HG03039 (cell line): ENCODE measurements at regions not wholly inside any gene's neighbourhood (a gene's known extent, or its start where the extent isn't known, plus 50 kb on each side); places are given as distances from the start of the nearest gene placed in this dataset.

Experiments
- ATAC-seq: cut with Tn5 transposase; IDR thresholded peaks from one replicate; pipeline ENCODE4 v1.9.1; 2021; ENCODE audit warnings: mild to moderate bottlenecking, moderate library complexity; ENCODE audit not compliant: unreplicated experiment

DNA sequence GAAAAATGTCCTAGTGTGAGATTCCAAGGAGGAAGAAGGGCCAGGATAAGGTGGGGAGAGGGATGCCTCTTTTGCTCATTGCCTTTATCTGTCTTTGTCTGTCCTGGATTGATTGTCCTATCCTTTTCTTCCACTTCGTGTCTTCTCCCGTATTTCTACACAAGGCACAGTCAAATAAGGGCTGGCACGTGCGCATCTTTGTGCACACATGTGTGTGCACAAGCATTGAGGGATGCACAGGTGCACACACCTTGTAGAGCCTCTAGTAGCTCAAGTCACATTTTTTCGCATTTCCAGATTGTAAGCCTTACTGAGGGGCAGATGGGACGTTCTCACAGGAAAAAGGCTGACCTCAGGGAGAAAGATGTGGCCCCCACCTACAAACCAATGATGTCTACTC, 170.2 kb upstream of the TNP1 start:
- ATAC-seq: no peak

DNA sequence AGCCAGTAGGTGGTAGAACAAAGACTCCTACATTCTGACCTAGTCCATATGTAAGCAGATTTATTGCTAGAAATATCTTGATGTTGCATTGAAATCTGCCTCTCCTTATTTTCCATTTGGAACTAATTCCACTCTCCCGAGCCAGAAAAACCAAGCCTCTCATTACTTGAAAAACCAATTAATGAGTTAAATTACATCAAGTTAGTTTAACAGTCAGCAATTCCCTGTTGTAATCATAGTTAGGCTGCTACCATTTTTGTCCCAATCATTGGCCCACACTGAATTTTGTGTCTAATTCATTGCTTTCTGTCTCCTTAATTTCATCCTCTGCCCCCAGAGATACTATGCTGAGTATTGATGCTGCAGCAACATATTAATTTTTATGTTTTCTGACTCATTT, 168.3 kb upstream of the TNP1 start:
- ATAC-seq: no peak

DNA sequence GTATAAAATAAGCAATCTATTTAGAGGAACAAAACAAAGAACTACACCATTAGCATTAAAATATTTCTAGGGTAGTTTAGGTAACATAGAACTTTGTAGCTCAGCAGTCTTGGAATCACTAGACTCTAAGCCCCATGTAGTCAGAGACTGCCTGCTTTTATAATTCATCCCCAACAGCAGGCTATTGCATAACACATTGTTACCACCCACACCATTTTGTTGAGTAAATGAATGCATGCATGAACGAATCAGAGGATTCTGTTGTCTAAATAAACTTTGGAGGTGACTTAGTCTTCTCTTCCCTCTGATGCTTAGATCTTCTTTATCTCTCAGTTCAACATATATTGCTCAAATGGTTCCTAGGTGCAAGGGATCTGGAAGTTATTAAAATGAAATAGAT, 167.6 kb upstream of the TNP1 start:
- ATAC-seq: no peak

DNA sequence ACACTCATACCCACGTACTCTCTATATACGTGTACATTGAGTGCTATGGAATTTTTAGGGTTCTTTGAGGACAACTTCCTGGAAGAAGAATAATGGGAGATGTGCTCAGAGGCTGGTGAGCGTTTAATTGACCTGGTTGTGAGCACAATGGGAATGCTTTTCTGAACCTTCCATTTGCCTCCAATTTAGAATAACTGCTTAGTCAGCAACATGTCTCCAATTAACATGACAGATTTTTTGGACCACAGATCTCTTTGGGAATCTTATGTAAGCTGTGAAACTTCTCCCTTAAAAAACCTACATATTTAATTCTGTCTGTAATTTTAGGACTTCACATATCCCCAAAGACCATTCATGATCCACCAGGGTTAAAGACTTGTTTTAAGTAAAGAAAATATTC, 166.7 kb upstream of the TNP1 start:
- ATAC-seq: no peak

DNA sequence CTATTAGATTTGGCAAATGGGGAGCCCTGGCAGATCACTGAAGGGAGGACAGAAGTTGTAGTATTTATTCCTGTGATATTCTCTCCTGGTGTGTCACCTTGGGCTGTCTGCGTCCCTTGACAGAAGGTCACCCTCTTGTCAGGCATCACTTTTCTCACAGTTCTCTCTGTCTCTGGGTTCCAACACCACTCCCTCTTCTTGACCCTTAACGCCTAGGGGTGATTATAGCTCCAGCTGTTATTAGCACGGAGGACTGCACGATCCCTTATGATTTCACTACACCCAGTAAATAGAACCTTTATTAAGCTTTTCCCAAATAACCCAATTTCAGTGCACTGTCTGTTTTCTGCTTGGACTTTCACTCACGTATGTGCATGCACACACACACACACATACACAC, 166.3 kb upstream of the TNP1 start:
- ATAC-seq: no peak

DNA sequence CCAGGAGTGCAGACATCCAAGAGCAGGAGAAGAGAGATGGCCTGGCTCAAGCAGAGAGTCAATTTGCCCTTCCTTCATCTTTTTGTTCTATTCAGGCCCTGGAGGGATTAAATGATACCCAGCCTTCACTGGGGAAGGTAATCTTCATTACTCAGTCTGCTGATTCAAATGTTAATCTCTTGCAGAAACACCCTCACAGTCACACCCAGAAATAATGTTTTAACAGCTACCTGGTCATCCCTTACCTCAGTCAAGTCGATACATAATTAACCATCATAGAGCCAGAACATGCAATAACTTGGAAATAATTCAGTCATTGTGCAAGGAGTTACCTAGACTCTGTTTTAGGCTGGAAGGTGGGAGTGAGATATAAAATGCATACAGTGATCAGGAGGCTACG, 163.7 kb upstream of the TNP1 start:
- ATAC-seq: no peak

DNA sequence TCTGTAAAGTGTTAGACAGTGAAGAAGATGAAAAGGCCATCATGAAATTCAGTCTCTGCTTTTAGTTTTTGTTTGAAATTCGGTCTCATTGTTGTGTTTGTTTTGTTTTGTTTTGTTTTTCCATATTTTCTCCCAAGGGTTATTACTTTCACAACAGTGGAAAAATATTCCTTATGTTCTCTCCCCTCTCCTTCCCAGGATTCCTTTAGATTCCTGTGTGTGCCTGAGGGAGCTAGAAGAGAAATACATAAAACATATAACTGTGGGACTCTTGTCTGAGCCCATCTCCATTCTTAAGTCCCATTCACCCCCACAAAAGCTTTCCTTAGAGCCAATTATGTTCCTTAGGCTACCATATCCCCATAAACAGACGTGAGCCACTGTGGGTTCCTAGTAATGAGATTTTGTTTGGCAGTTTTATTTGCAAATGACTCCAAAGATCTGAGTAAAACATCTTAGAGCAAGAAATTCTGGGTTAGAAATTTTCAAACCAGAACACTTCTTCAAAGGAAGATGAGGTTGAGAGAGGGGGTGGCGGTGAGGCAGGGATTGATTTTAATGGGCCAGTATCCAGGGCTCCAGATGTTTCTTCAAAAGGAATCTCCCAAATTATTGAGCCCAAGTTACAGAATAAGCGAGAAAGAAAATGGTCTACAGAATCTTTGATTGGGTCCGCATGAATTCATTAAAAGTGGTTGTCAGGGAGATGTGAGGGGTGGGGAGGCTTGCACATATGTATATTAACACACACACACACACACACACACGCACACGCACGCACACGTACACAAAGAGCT, 157.8 kb upstream of the TNP1 start:
- no peak for ATAC-seq

DNA sequence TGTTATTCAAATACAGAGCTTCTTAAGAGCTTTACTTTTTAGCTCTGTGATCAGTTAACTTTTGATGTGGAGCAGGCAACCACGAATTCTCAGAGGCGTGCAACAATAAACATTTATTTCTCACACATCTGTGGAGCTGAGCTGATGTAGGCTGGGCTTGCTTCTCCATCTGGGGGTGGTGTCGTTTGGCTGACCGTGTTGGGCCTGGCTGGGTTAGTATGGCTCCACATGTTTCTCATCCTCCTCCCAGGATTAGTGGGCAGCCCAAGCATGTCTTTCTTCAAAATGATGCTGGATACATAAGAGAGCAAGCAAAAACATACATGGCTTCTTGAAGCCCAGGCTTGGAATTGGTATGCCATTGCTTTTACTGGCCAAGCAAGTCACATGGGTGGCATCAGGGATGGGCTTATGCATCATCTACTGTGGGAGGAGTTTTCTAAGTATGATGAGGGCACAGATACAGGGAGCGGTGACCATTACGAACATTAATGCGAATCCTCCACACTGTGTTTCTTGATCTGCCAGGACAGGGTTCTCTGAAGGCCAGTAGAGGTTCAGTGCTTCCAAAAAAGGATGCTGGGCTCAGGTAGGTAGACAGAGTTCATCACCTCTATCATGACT, 157.0 kb upstream of the TNP1 start:
- ATAC-seq: no peak

DNA sequence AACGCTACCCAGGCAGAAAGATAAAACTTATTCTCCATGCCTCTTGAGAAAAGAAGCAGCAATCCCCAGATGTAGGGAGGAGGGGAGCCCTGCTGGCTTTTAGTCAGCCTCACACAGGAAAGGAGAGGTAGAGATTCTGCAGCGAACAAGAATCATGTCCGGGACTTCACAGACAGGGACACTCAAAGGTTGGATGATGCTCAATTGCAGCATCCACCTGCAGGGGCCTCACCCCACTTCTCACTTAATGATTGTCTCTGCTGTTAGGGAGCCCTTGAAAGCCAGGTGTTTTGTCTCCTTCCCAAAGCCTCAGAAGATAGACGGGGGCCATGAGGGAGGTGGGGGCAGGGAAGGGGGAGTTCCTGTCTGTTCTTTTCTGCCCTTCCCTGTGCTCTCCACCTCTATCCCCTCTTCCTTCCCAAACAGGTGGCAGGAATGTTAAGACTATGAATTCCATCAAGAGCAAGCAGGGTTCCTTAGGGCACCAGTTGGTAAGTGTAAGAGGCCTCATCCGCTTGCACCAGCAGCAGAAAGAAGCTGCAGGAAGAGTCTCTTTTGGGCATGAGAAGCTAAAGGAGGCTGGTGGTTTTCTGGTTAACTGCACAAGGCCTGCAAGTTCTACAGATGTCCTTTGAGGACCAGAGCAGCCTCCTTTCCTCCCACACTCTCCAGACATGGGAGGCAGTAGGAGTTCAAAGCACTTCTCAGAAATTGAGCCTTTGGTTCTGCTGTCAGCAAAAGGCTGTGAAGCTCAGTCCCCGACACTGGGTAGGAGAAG, 154.7 kb upstream of the TNP1 start:
- no peak for ATAC-seq

DNA sequence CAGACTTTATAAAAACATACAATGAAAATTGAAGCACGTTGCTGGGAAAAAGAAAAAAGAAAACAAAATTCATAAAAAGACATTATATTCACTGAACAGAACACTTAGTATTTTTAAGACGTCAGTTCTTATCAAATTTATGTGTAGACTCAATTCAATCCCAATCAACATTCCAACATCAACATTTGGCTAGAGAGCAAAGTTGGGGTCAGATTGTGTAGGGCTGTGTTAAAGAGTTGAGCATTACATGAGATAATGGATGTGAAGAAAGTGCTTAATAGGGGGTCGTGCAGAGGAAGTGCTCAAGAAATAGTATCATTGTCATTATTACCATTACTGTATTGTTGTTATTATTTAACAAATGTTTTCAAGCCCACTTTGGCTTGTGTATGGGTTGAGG, 154.1 kb upstream of the TNP1 start:
- ATAC-seq: no peak

DNA sequence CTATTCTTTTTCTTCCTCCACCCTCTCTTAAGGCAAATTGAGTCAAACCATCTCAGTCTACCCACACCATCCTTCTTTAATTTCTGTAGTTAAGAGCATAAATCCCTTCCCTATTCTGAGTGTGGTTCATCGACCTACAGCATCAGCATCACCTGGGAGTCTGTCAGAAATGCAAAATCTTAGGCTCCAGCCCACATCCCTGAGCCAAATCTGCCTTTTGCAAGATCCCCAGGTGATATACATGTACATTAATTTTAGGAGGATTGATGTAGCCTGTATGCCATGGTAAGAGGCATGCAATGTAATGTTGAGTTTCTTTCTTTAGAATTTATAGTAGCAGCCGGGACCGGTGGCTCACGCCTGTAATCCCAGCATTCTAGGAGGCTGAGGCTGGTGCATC, 151.7 kb upstream of the TNP1 start:
- ATAC-seq: no peak

DNA sequence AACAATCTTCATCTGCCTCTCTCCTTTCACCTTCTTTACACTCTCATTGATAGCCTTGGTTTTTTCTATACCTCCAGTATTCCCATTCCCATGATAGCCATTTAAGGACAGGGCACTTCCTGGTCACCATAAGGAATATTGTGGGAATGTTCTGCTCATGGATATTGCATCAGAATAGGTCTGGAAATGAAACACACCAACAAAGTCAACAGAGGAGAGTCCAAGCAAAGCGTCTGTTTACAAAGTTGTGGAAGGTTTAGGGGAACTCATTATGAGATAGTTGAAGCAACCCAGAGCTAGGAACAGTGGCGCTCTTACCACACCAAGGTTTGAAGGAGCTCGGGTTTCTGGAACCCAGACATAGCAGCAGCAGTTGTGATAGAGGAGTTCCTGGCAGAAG, 150.3 kb upstream of the TNP1 start:
- ATAC-seq: no peak

DNA sequence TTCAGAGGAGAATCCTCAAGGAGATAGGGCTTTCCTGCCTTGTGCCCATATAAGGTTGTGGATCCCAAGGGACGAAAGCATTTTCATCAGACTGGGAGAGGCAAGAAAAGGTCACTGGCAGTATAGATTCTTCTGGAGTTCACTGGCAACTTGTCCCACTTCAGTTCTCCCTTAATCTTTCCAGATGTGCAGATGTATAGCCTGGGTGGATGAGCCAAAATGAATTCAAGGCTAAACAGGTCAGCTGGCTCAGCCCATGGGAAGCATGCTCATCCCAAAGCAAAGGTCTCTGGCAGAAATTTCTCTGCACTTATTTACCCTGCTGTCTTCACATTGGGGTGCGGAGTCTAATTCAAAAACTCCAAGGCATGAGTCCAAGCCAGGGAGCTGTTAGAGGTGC, 148.9 kb upstream of the TNP1 start:
- no peak for ATAC-seq

DNA sequence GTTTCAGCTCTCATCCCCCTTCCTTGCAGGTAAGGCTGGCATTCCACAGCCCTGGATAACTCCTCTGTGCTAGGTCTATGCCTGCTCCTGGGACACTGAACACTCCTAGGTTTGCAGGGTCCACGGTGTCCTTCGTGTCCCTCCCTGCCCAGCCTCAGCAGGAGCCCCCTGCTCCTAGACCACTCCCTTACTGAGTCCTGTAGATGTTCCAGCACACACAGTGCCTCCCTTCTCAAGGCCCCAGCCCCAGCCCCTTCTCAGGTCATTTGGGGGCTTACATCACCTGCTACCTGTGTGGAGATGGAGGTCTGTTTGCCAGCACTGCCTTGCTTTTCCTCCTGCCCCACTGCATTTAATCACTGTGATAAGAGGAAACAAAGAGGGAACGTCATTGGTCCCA, 146.4 kb upstream of the TNP1 start:
- ATAC-seq: no peak

DNA sequence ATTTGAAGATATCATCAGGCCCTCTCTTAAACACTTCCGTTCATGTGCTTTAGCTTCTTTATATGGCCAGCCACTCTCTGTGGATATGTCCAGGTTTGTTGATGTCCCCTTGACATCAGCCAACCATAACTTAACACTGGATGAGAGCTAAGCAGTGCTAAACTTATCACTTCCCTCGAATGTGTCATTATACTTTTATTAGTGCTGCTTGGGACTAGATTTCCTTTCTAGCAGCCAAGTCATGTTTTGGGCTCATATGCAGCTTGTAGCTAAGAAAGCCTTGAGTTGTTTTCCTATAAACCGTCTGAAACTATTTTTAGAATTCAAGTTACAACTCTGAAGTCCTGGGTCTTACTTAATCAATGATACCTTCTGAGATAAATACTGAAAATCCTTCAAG, 144.8 kb upstream of the TNP1 start:
- ATAC-seq: no peak

DNA sequence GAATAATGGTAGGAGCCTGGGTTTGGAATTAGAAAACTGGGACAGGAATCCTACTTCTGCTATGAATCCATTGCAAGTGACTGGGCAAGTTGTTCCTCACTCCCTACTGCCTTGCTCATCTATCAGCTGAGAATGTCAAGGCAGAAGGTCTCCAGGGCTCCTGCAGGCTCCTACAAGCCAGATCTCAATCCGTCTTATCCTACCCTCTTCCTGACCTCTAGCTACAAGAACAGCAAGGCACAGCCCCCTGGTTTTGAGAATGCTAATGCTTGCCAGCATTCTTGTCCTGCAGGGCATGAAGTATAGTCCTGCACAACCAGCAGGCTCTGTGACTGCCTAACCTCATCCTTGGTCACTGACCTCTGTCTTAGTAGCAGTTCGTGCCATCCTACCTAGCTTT, 141.9 kb upstream of the TNP1 start:
- no peak for ATAC-seq

DNA sequence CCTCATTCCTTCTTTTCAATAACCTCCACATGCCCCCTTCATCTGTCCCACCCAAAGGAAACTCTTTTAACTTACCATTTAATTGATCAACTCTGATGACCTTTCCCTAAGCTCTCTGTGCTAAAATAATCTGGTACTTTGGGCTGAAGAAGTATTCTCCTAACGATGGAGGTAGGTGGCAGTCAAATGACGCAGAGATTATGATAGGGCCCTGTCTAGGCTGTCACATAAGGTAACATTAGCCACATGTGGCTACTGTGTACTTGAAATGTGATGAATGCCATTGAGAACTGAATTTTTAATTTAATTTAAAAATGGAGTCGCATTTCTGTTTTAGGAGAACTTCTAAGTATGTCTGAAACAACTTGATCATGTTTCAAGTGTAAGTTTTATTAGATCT, 140.5 kb upstream of the TNP1 start:
- ATAC-seq: no peak

DNA sequence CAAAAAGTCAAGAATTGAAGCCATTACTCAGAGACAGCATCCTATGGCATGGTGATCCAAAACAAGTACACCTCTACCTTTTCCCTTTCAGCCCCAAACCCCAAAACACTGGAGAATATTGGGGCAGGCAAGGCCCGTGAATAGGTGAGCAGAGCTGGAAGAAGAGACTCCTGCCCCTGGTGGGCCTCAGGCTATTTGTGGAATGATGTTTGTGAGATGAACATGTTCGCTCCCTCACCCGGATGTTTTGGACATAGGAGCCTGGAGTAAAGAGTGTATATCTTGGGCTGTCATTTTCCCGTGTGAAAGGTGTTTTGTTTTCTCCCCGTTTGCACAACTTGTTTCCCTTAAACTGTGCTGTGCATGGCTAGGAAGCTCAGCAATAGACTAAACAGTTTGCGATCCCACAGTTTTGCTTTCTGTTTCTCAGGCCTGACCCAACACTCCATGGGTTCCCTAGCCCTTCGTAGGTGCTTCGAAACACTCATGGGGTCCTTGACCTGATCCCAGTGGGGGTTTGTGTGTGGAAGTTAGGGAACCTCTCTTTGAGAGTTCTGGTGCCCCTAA, 136.5 kb upstream of the TNP1 start:
- no peak for ATAC-seq

DNA sequence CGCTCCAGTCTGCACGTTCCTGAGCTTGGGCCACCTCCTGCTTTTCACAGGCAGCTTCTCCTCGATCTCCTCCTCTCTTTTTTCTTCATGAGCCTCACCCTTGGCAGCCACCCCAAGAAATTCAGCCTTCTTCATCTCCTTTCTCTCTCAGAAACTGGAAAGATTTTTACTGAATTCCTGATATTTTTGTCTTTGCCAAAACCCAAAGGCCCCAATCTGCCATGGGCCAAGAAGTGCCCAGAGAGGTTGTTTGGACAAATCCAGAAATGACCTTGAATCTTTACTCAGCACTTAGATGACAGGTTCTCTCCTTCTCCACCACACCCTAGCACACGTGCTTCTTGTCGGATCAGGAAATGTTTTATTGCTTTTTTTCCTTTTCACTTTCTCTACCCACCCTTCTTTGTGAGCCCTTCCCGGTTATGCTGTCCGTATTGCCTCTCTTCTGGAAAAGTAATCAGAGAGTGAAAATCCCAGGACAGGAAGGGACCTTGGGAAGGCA, 134.5 kb upstream of the TNP1 start:
- ATAC-seq: no peak

DNA sequence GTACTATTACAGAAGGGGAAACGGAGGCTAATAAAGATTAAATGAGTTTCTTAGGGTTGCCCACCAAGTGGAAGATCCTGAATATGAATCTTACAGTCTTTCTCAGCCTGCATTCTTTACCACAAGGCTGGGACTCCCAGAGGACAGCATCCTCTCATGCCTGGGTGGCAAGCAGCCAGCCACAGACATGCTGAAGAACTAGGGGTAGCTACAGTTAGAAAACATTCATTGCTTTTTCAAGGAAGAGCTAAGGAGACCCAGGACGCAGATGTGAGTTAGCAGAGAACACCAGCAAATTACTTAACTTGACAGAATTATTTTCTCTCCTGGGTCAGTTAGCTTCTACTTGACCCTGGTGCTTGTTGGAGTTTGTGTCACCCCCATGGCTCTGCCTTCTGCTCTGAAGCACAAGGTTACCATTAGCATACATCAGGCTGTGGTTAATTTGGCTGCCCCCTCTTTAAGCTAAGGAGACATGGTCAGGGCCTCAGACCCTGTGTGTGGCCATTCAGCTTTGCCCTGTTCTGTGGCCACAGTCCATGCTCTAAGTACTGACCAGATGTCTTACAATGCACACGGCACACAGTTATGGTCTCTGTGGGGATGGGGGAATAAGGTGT, 132.3 kb upstream of the TNP1 start:
- no peak for ATAC-seq

DNA sequence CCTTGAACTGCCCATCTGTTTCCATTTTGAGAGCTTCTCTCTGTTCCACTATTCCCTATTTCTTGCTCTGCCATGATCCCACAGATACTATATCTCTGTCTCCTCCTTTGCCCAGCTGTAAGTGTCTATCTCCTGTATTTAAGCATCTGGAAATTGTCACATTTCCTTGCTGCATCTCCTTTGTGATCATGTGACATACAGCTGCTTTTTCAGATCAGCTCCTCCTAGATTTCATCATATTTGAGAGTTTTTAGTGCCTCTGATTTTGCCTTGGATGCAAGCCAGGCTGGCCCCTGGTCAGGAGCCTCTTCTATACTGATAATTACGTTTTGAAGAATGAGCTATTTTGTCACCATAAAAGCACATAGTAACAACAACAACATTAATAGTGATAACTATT, 131.7 kb upstream of the TNP1 start:
- no peak for ATAC-seq
